Kidney epithelial cell (primary cell): ENCODE measurements at regions not wholly inside any gene's neighbourhood (a gene's known extent, or its start where the extent isn't known, plus 50 kb on each side); places are given as distances from the start of the nearest gene placed in this dataset.

Experiments
- DNase-seq: peaks from one replicate; pipeline ENCODE4 v3.0.0-alpha.2; 2010; ENCODE audit warnings: low read depth
- H3K27me3 ChIP-seq: 2 replicates; pipeline ENCODE4 v1.6.0; 2011; ENCODE audit warnings: low read length; ENCODE audit not compliant: control insufficient read depth, insufficient read depth
- H3K36me3 ChIP-seq: 2 replicates; pipeline ENCODE4 v1.5.1; 2011; ENCODE audit warnings: low read length; ENCODE audit not compliant: control insufficient read depth, insufficient read depth
- H3K4me3 ChIP-seq: 2 replicates; pipeline ENCODE4 v1.5.1; 2011; ENCODE audit warnings: low read depth, mild to moderate bottlenecking, control low read depth, low read length
- CTCF ChIP-seq: IDR thresholded peaks from 2 replicates; pipeline ENCODE4 v1.5.1; 2011; ENCODE audit warnings: mild to moderate bottlenecking, moderate library complexity, low read length, control low read depth, inconsistent platforms; ENCODE audit not compliant: insufficient read depth, poor library complexity, severe bottlenecking

- no peak for DNase-seq
- H3K27me3 ChIP-seq, result no peaks in the 10 kb centered on the region
- H3K36me3 ChIP-seq, result no peaks in the 10 kb centered on the region
- no peak overlapping the region for H3K4me3 ChIP-seq
- TF ChIP-seq CTCF, result no peak
These were observed 94.2 kb upstream of the TEX13D start for GRCh38 chrX:124238268-124238667.

GRCh38 chrX:124239324-124239723 is 93.1 kb upstream of the TEX13D start:
- no peaks in the 10 kb centered on the region for H3K27me3 ChIP-seq
- H3K4me3 ChIP-seq, result no peak overlapping the region
- no peaks in the 10 kb centered on the region for H3K36me3 ChIP-seq
- no peak for TF ChIP-seq CTCF
- DNase-seq, result no peak

- H3K27me3 ChIP-seq, result no peaks in the 10 kb centered on the region
- no peaks in the 10 kb centered on the region for H3K36me3 ChIP-seq
- no peak for TF ChIP-seq CTCF
- DNase-seq, result no peak
- H3K4me3 ChIP-seq, result no peak overlapping the region
These were observed 92.5 kb upstream of the TEX13D start for GRCh38 chrX:124239911-124240310.

- Histone ChIP-seq H3K27me3 (no peaks in the 10 kb centered on the region), H3K36me3 (no peaks in the 10 kb centered on the region), H3K4me3 (no peak overlapping the region)
- DNase-seq, result no peak
- no peak for TF ChIP-seq CTCF
These were observed 92.0 kb upstream of the TEX13D start for GRCh38 chrX:124240422-124240821.

- TF ChIP-seq CTCF, result no peak
- no peaks in the 10 kb centered on the region for H3K36me3 ChIP-seq
- no peaks in the 10 kb centered on the region for H3K27me3 ChIP-seq
- no peak overlapping the region for H3K4me3 ChIP-seq
- DNase-seq, result no peak
These were observed 90.3 kb upstream of the TEX13D start for GRCh38 chrX:124242131-124242530.

- Histone ChIP-seq H3K36me3 (no peaks in the 10 kb centered on the region), H3K4me3 (no peak overlapping the region), H3K27me3 (no peaks in the 10 kb centered on the region)
- TF ChIP-seq CTCF, result no peak
- no peak for DNase-seq
These were observed 83.1 kb upstream of the TEX13D start for GRCh38 chrX:124249345-124249744.
